SJSA1 (cell line): ENCODE measurements at regions not wholly inside any gene's neighbourhood (a gene's known extent, or its start where the extent isn't known, plus 50 kb on each side); places are given as distances from the start of the nearest gene placed in this dataset.

Source experiments
- DNase-seq, 2 experiments: peaks; one replicate each; pipeline ENCODE4 v3.0.0-alpha.2; 2015 to 2020; ENCODE audit warnings: low spot score in 2 of 2, low read depth in 1 of 2
- H3K27ac ChIP-seq: fragments of 250-450 bp; sonication (Bioruptor Pico); 2 replicates; pipeline ENCODE4 v1.5.1; 2020; ENCODE audit warnings: mild to moderate bottlenecking, moderate library complexity
- H3K27me3 ChIP-seq: fragments of 250-450 bp; sonication (Bioruptor Pico); replicated peaks from 2 replicates; pipeline ENCODE4 v1.5.1; 2020; ENCODE audit warnings: mild to moderate bottlenecking, moderate library complexity
- H3K36me3 ChIP-seq: fragments of 250-450 bp; sonication (Bioruptor Pico); 2 replicates; pipeline ENCODE4 v1.5.1; 2020; ENCODE audit warnings: mild to moderate bottlenecking
- H3K4me1 ChIP-seq: fragments of 250-450 bp; sonication (Bioruptor Pico); replicated peaks from 2 replicates; pipeline ENCODE4 v1.6.1; 2021; ENCODE audit warnings: mild to moderate bottlenecking
- H3K4me3 ChIP-seq: fragments of 250-450 bp; sonication (Bioruptor Pico); 2 replicates; pipeline ENCODE4 v1.5.1; 2020; ENCODE audit warnings: mild to moderate bottlenecking
- H3K9me3 ChIP-seq: fragments of 250-450 bp; sonication (Bioruptor Pico); replicated peaks from 2 replicates; pipeline ENCODE4 v1.5.1; 2020; ENCODE audit warnings: mild to moderate bottlenecking

DNA sequence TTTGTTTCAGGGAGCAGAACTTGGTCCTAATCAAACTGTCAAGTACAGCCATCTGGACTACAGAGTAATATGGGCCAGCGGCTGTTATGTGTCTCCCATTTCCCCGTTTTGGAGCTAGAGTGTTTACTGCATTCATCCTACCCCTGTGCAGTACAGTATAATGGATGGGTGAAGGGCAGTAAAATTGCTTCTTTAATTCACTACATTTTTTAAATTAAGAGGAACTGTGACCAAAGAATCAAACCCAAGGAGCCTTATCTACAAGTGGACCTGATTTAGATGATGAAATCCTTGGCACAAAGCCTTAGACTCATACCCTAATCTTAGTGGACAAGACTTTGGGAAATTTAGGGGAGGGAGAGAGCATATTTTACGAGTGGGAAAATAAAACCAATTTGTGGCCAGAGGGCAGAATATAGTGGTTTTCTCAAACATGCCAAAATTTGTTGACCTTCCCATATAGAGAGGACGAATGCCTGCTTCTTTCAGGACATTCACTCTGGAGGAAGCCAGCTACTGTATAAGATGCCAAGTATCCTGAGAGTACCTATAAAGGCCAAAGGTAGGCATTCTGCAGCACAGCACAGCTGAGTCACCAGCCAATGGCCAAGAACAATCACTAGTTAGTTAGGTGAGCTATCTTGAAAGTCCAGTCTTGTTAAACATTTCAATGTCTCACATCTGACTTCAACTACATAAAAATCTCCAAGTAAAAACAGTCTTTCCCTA lies 253.8 kb upstream of the KCNIP4 start:
- no peak for DNase-seq
- H3K36me3 ChIP-seq: no peaks in the 10 kb centered on the region
- no peak overlapping the region for H3K4me3 ChIP-seq
- H3K27me3 ChIP-seq: no peaks in the 10 kb centered on the region
- H3K27ac ChIP-seq: no peak overlapping the region
- no peaks in the 10 kb centered on the region for H3K4me1 ChIP-seq
- H3K9me3 ChIP-seq: no peaks in the 10 kb centered on the region

DNA sequence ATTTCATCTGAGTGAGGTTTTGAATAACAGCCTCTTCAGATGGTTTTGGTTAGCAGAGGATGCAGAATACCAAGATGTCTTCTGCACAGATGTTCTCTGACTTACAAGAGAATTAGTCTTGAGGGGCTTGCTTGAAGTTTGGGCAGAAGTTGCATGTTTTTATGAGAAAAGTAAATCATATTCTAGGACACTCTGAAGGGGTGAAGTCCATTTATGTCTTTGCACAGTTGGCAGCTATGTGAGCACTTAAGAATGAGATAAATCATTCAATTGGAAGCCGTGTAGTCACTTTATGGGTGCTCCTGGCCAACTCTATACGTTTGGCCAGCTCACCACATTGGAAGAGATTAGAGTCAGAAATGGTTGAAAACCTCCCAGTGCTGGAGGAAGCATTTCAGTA lies 252.7 kb upstream of the KCNIP4 start:
- no peak overlapping the region for H3K27ac ChIP-seq
- no peaks in the 10 kb centered on the region for H3K27me3 ChIP-seq
- no peaks in the 10 kb centered on the region for H3K4me1 ChIP-seq
- no peaks in the 10 kb centered on the region for H3K9me3 ChIP-seq
- no peak for DNase-seq
- H3K36me3 ChIP-seq: no peaks in the 10 kb centered on the region
- no peak overlapping the region for H3K4me3 ChIP-seq

DNA sequence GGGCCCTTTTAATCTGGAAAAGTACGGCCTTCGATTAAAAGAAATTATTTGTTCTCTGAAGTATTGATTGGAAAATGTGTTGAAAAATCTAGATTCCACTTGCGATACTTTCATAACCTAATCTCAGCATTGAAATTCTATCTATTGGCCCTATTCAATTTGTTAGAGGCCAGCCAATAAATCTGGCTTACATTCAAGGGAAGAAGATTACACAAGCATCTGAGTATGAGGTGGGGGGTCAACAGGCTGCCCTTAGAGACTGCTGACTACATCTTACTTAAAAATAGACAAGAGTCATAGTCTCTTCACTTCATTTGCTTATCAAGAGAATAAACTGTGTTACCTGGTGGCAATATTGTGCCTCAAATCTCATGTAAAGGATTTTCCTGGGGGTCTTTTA lies 248.0 kb upstream of the KCNIP4 start:
- no peak for DNase-seq
- Histone ChIP-seq H3K27ac (no peak overlapping the region), H3K4me3 (no peak overlapping the region), H3K9me3 (no peaks in the 10 kb centered on the region), H3K36me3 (no peaks in the 10 kb centered on the region), H3K27me3 (no peaks in the 10 kb centered on the region), H3K4me1 (no peaks in the 10 kb centered on the region)

DNA sequence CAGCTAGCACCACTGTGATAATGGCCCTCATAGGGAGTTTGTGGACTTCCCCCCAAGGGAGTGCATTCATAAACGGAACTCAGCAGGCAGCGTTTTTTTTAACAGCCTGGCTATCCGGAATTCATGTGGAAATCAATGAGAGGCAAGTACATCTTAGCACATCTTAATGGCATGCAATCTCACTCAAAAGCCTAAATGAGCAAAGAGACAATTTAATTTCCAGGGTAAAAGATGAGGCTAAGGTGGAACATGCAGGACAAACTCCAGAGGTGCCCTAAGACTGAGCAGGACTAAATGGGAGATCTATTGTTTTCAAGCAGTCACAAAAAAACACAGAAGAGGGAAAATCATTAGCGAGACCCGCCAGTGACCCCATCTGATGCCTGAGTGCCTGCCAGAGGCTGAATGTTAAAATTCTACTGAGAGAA lies 243.5 kb upstream of the KCNIP4 start:
- no peak overlapping the region for H3K27ac ChIP-seq
- no peak for DNase-seq
- H3K36me3 ChIP-seq: no peaks in the 10 kb centered on the region
- no peak overlapping the region for H3K4me3 ChIP-seq
- H3K4me1 ChIP-seq: peaks cover 5% of the 10 kb centered on the region
- no peaks in the 10 kb centered on the region for H3K9me3 ChIP-seq
- H3K27me3 ChIP-seq: no peaks in the 10 kb centered on the region

DNA sequence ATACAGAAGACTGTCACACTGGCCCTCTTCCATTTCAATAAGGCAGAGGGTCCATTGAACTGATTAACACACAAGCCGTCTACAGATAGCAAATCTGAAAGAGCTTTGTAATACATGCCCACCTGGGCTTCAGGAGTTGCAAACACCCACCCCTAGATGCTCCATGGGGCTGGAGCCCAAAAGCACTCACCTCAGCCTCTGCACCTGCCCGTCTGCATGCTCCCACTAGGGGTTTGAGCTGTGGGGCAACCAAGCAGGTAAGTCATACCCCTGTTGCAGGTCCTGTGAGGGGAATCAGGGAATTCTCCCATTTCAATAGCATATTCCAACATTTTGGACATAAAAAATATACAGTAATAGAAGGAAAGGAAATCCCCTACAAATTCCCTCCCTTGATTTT lies 243.0 kb upstream of the KCNIP4 start:
- DNase-seq: no peak
- Histone ChIP-seq H3K36me3 (no peaks in the 10 kb centered on the region), H3K9me3 (no peaks in the 10 kb centered on the region), H3K27me3 (no peaks in the 10 kb centered on the region), H3K27ac (no peak overlapping the region), H3K4me1 (peaks cover 5% of the 10 kb centered on the region), H3K4me3 (no peak overlapping the region)

DNA sequence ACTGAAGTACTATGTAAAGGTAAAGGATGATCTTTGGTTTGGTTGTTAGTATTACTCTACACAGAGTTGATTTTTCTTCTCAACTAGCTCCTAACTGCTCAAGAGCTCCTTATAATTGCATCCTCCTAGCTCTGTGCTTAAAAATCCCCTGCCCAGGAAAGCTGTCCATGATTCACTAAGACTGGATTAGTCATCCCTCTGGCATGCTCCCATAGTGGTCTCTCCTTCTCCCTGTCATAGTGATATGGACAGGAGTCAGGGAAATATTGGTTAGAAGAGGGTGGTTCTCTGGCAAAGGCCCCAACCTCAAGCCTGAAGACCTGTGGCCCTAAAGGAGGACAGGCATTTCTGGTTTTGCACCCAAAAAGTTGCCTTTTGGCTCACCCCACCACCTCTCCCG lies 242.3 kb upstream of the KCNIP4 start:
- no peaks in the 10 kb centered on the region for H3K9me3 ChIP-seq
- H3K27me3 ChIP-seq: no peaks in the 10 kb centered on the region
- peaks cover 5% of the 10 kb centered on the region for H3K4me1 ChIP-seq
- H3K36me3 ChIP-seq: no peaks in the 10 kb centered on the region
- H3K27ac ChIP-seq: no peak overlapping the region
- DNase-seq: peak; percentile 28 to 48
- no peak overlapping the region for H3K4me3 ChIP-seq

DNA sequence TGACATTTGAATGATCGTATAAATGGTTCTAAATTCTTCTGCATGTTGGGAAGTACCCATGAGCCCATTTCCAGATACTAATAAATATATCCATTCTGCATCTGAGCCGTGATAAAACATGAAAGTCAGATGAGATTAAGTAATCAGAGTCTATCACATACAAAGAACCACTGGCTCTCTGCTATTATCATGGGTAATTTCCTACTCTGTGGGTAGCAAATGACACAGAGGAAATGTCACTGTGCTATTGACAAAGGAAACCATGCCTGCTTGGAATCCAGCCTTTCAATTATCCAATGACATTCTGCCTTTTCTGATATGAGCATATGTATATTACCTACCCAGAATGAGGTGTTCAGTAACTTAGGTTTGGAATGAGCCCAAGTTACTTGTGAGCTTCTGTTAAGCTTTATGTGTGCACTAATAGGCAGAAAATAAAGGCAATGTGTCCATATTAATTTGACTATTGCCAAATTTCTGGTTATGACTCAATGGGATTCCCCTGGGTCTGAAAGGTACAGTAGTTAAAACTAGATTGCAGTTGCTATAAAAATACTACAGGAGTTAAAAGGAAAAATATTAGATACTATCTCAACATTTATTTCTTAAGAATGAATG lies 238.7 kb upstream of the KCNIP4 start:
- Histone ChIP-seq H3K27ac (no peak overlapping the region), H3K9me3 (no peaks in the 10 kb centered on the region), H3K27me3 (no peaks in the 10 kb centered on the region), H3K36me3 (no peaks in the 10 kb centered on the region), H3K4me3 (no peak overlapping the region), H3K4me1 (peaks cover 5% of the 10 kb centered on the region)
- DNase-seq: no peak

DNA sequence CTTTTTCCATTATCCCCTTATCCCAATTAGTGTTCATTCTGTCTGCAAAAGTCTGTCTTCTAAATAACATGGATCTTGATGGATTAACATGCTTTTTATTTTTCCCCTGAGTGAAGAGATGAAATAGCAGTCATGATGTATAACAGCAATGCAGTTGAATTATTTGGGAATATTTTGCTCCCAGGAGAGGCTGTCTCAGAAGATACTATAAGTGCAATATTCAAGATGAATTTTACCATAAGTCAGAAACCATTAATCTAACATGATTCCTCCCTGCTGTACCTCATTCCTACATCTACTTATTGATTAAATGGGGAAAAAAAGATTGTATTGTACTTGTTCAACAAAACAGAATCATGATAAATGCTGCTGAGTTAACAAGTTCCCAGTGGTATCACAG lies 233.2 kb upstream of the KCNIP4 start:
- peaks cover 5% of the 10 kb centered on the region for H3K4me1 ChIP-seq
- no peak overlapping the region for H3K4me3 ChIP-seq
- no peaks in the 10 kb centered on the region for H3K9me3 ChIP-seq
- H3K27ac ChIP-seq: no peak overlapping the region
- no peaks in the 10 kb centered on the region for H3K27me3 ChIP-seq
- no peaks in the 10 kb centered on the region for H3K36me3 ChIP-seq
- DNase-seq: no peak

DNA sequence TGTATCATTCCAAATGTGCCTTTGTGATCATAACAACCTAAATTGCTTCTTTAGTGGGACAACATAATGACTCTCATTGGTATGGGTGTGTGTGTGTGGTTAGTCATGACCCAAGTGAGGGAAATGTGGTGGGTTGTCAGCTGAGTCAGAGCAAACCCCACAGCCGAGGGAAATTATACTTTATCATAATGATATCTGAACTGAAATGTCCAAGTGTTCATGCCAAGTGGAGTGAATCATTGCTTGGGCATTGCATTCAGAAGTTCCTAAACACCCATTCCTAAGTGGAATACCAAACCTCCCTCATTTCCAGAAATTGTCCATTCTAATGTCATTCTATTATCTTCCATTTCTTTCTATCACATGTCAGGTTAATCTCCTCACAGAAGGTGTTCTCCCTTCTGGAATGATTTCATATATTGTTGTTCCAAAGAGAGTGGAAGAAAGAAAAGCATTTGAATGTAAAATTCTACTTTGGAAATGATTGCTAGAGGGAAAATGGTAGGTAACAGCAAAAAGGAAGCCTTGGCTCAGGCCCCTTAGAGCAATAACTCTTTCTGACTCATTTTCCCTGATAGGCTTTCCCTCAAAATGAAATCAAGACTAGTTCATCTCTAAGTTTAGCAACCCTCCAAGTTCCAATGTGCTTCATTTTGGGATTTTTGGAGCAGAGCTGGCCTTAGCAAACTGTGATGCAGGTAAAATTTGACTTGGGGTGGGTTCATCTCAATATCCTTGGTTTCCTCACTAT lies 230.7 kb upstream of the KCNIP4 start:
- Histone ChIP-seq H3K9me3 (no peaks in the 10 kb centered on the region), H3K27ac (no peak overlapping the region; the same call in 1 of the 2 replicates), H3K4me1 (peaks cover 5% of the 10 kb centered on the region)

DNA sequence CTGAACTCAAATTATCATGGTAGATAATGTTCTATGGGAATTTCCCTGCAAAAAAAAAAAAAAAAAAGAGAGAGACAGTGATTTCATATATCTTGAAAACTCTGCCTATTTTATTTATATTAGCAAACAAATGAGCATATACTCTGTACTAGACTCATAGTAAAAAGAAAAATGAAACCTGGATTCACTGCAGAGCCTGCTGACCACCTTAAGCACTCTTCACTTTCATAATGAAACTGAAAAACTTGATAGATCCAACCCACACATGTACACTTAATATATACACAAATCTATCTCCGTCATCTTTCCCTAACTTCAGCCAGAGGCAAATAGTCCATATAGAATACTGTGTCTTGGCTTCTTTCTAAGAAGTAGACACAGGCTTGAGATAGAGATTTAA lies 226.1 kb upstream of the KCNIP4 start:
- no peak overlapping the region for H3K27ac ChIP-seq
- H3K4me1 ChIP-seq: peaks cover 4% of the 10 kb centered on the region
- H3K27me3 ChIP-seq: no peaks in the 10 kb centered on the region
- no peaks in the 10 kb centered on the region for H3K36me3 ChIP-seq
- H3K9me3 ChIP-seq: no peaks in the 10 kb centered on the region
- DNase-seq: no peak
- H3K4me3 ChIP-seq: no peak overlapping the region

More for the DNA sequence above, 230.7 kb upstream of the KCNIP4 start:
- no peak overlapping the region for H3K4me3 ChIP-seq
- DNase-seq: peak; percentile 2 to 33
- no peaks in the 10 kb centered on the region for H3K36me3 ChIP-seq
- H3K27me3 ChIP-seq: no peaks in the 10 kb centered on the region

DNA sequence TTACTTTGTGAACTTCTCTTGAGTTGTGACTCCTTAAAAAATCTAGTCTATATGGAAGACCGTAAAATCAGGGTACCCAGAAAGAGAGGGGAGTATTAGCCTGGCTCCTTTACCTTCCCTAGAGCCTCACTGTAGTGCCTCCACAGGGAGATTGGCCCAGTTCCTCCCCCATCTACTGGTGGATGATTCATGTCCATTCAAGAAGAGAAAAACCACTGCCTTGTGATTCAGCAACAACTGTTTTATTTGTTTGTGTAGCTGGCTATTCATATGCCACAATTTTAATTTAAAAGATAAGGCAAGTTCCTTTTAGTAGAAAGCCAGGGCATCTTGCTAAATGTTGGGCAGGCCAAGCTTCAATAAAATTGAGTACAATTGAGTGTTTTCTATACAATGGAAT lies 221.8 kb upstream of the KCNIP4 start:
- Histone ChIP-seq H3K27ac (no peak overlapping the region), H3K36me3 (no peaks in the 10 kb centered on the region), H3K9me3 (no peaks in the 10 kb centered on the region), H3K27me3 (no peaks in the 10 kb centered on the region), H3K4me1 (no peaks in the 10 kb centered on the region), H3K4me3 (no peak overlapping the region)
- no peak for DNase-seq

DNA sequence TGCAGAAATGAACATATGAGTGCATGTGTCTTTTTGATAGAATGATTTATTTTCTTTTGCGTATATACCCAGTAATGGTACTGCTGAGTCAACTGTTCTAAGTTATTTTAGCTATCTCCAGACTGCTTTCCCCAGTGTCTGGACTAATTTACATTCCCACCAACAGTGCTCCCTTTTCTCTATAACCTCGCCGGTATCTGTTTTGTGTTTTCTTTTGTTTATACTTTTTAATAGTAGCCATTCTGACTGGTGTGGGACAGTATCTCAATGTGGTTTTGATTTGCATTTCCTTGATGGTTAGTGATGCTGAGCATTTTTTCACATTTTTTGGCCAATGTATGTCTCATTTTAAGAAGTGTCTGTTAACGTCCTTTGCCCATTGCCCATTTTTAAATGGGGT lies 218.6 kb upstream of the KCNIP4 start:
- no peak for DNase-seq
- Histone ChIP-seq H3K4me3 (no peak overlapping the region), H3K9me3 (no peaks in the 10 kb centered on the region), H3K4me1 (no peaks in the 10 kb centered on the region), H3K27ac (no peak overlapping the region), H3K27me3 (no peaks in the 10 kb centered on the region), H3K36me3 (no peaks in the 10 kb centered on the region)

DNA sequence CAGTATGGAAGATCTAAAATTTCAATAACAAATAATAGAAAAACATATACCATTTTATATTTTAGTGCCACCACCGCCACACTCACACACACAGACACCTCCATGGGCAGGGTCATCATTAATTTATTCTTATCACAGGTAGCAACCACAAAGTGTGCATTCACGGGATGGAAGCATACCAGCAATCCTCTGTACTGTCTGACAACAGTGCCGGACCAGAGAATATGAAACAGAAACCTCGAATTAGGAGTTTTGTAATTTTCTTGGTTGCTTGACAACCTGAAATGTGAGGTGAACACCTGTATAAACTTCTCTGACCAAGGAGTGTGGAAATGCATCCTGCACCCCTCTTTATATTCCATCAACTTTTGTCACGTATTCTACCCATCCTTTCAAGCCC lies 213.9 kb upstream of the KCNIP4 start:
- Histone ChIP-seq H3K27ac (no peak overlapping the region), H3K36me3 (no peaks in the 10 kb centered on the region), H3K27me3 (no peaks in the 10 kb centered on the region), H3K4me1 (no peaks in the 10 kb centered on the region), H3K9me3 (no peaks in the 10 kb centered on the region), H3K4me3 (no peak overlapping the region)
- no peak for DNase-seq

DNA sequence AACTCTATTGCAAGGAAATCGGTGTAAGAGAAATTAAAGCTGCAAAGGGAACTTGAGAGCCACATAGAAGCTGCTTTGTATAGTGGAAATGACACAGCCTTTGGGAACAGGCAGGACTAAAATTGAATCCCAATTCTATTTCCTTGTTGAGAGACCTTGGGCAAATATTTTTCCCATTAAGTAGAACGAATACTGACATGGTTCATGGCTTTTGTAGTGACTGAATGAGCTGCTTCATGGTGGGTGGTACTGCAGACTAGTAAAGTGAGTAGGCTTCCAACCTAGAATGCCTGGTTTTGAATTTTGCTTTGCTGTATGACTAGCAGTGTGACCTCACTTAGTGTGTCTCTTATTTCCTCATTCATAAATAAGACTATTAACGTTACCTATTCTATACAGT lies 182.2 kb upstream of the KCNIP4 start:
- Histone ChIP-seq H3K4me1 (no peaks in the 10 kb centered on the region), H3K36me3 (no peaks in the 10 kb centered on the region), H3K27ac (no peak overlapping the region), H3K4me3 (no peak overlapping the region), H3K9me3 (no peaks in the 10 kb centered on the region), H3K27me3 (no peaks in the 10 kb centered on the region)
- no peak for DNase-seq
